DOHH2 (cell line): ENCODE measurements at regions not wholly inside any gene's neighbourhood (a gene's known extent, or its start where the extent isn't known, plus 50 kb on each side); places are given as distances from the start of the nearest gene placed in this dataset.
"Not testable (repeated sequence)": the region's sequence is repeated elsewhere in the genome, so short reads cannot be mapped to it uniquely, and the experiment has no call there.

ENCODE experiments used
- H3F3A ChIP-seq: fragments of 200-600 bp; sonication (generic), shearing (Covaris generic); 2 replicates; pipeline ENCODE4 v1.6.0; 2016; ENCODE audit warnings: antibody characterized with exemption, mild to moderate bottlenecking; ENCODE audit not compliant: control insufficient read depth, insufficient read depth
- H3K27ac ChIP-seq: fragments of 200-600 bp; sonication (generic); 2 replicates; pipeline ENCODE4 v1.5.1; 2014; ENCODE audit warnings: low read depth, mild to moderate bottlenecking, low read length, moderate library complexity
- H3K27me3 ChIP-seq: fragments of 200-600 bp; sonication (generic); 2 replicates; pipeline ENCODE4 v1.6.1; 2014; ENCODE audit warnings: mild to moderate bottlenecking, low read length, mixed read lengths; ENCODE audit not compliant: control insufficient read depth
- H3K36me3 ChIP-seq: fragments of 200-600 bp; sonication (generic); 2 replicates; pipeline ENCODE4 v1.6.1; 2014; ENCODE audit warnings: mild to moderate bottlenecking, low read length, moderate library complexity, mixed read lengths; ENCODE audit not compliant: control insufficient read depth
- H3K4me1 ChIP-seq: fragments of 200-600 bp; sonication (generic); 2 replicates; pipeline ENCODE4 v1.6.1; 2014; ENCODE audit warnings: mild to moderate bottlenecking, low read length, mixed read lengths; ENCODE audit not compliant: control insufficient read depth
- H3K4me2 ChIP-seq: fragments of 200-600 bp; sonication (generic); 2 replicates; pipeline ENCODE4 v1.6.0; 2014; ENCODE audit warnings: mild to moderate bottlenecking, low read length, moderate library complexity
- H3K4me3 ChIP-seq: fragments of 200-600 bp; sonication (generic); 2 replicates; pipeline ENCODE4 v1.5.1; 2014; ENCODE audit warnings: mild to moderate bottlenecking, low read length, mixed read lengths
- H3K79me2 ChIP-seq: fragments of 200-600 bp; sonication (generic); 2 replicates; pipeline ENCODE4 v1.6.1; 2014; ENCODE audit warnings: mild to moderate bottlenecking, low read length, mixed read lengths; ENCODE audit not compliant: control insufficient read depth
- H3K9me2 ChIP-seq: fragments of 200-600 bp; sonication (generic); replicated peaks from 2 replicates; pipeline ENCODE4 v1.6.1; 2014; ENCODE audit warnings: mild to moderate bottlenecking, low read length, mixed read lengths; ENCODE audit not compliant: control insufficient read depth
- H3K9me3 ChIP-seq: fragments of 200-600 bp; sonication (generic); 2 replicates; pipeline ENCODE4 v1.6.1; 2014; ENCODE audit warnings: antibody characterized with exemption, low read length, mixed read lengths; ENCODE audit not compliant: control insufficient read depth, insufficient read depth
- H4K20me1 ChIP-seq: fragments of 200-600 bp; sonication (generic); 2 replicates; pipeline ENCODE4 v1.6.0; 2014; ENCODE audit warnings: low read depth, mild to moderate bottlenecking, antibody characterized with exemption, low read length, moderate library complexity; ENCODE audit not compliant: control insufficient read depth, insufficient read depth
- EZH2phosphoT487 ChIP-seq: fragments of 200-600 bp; sonication (generic); IDR thresholded peaks from 2 replicates; pipeline ENCODE4 v1.6.1; 2017; ENCODE audit warnings: borderline replicate concordance, mild to moderate bottlenecking, antibody characterized with exemption, low read length, moderate library complexity, mixed read lengths
- TF ChIP-seq, protein P1 (sequence below): fragments of 200-600 bp; sonication (generic); IDR thresholded peaks from one replicate; pipeline ENCODE4 v1.5.1; 2014; ENCODE audit warnings: antibody characterized with exemption, mild to moderate bottlenecking, low read depth, low read length; ENCODE audit not compliant: poor library complexity, severe bottlenecking

DNA sequence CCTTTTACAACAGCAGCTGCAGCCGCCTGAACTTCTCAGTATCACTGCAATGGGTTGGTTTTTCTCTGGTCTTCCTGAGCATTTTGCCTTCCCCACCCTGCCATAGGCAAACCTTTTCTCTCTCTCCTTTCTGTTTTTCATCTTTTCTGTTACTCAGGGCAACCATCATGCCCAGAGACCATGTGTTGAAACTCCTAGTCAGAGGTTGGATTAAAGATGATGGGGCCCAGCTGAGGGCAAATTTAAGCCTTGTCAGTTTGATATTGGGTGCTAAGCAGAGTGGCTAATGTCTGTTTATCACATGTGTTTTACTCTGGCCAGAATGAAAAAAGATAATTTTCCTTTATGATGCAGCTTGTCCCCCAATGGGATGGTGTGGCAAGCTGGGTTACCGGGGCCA is 107.9 kb upstream of the PMCH start:
- Histone ChIP-seq H3K4me2 (no peak overlapping the region), H3K27me3 (no peaks in the 10 kb centered on the region), H3K79me2 (no peaks in the 10 kb centered on the region), H3K36me3 (no peaks in the 10 kb centered on the region), H3K4me1 (no peaks in the 10 kb centered on the region), H3K9me2 (no peaks in the 10 kb centered on the region), H4K20me1 (no peaks in the 10 kb centered on the region), H3K4me3 (no peak overlapping the region), H3F3A (no peaks in the 10 kb centered on the region), H3K27ac (no peak overlapping the region), H3K9me3 (no peaks in the 10 kb centered on the region)
- TF ChIP-seq, protein P1, sequence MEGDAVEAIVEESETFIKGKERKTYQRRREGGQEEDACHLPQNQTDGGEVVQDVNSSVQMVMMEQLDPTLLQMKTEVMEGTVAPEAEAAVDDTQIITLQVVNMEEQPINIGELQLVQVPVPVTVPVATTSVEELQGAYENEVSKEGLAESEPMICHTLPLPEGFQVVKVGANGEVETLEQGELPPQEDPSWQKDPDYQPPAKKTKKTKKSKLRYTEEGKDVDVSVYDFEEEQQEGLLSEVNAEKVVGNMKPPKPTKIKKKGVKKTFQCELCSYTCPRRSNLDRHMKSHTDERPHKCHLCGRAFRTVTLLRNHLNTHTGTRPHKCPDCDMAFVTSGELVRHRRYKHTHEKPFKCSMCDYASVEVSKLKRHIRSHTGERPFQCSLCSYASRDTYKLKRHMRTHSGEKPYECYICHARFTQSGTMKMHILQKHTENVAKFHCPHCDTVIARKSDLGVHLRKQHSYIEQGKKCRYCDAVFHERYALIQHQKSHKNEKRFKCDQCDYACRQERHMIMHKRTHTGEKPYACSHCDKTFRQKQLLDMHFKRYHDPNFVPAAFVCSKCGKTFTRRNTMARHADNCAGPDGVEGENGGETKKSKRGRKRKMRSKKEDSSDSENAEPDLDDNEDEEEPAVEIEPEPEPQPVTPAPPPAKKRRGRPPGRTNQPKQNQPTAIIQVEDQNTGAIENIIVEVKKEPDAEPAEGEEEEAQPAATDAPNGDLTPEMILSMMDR, result no peak

DNA sequence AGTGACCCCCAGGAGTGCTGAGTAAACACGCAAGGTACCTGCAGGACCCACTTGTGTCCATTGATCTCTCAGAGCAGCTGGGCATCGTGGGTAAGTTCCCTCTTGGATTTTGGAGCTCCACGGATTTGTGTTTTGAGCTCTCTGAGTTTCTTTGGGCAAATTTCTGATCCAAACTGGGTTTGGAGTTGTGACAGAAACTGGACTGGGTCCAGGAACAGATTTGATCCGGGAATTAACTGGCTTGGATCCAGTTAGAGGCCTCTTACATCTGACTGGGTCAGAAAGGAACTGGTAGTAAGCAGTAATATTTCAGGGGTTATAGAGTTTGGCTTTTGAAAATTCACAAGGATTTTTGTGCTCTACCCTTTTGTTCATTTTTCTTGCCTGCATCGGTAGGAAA is 107.0 kb upstream of the PMCH start:
- not testable (repeated sequence) for H3K27ac ChIP-seq, H3K9me3 ChIP-seq, H3K9me2 ChIP-seq, H3K4me3 ChIP-seq, H3F3A ChIP-seq, H3K4me1 ChIP-seq, H3K79me2 ChIP-seq, H4K20me1 ChIP-seq, H3K36me3 ChIP-seq, H3K27me3 ChIP-seq, H3K4me2 ChIP-seq

DNA sequence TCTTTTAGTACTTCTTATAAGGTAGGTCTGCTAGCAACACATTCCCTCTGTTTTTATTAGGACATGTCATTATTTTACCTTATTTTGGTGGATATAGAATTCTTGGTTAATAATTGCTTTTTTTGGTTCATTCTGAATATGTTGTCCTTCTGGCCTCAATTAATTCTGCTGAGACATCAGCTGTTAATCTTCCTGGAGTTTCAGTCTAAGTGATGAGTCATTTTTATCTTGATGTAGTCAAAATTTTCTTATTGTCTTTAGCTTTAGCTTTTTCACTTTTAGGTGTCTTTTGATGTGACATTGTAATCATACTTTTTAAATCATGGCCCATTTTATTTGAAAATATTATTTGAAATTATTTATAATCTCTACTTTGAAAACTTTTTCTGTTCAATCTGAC is 104.9 kb upstream of the PMCH start:
- no peaks in the 10 kb centered on the region for H3K79me2 ChIP-seq
- H3K4me2 ChIP-seq, result no peak overlapping the region
- no peaks in the 10 kb centered on the region for H3K36me3 ChIP-seq
- no peak overlapping the region for H3K27ac ChIP-seq
- no peak overlapping the region for H3K4me3 ChIP-seq
- no peaks in the 10 kb centered on the region for H4K20me1 ChIP-seq
- no peaks in the 10 kb centered on the region for H3K27me3 ChIP-seq
- no peaks in the 10 kb centered on the region for H3K9me2 ChIP-seq
- H3K9me3 ChIP-seq, result no peaks in the 10 kb centered on the region
- TF ChIP-seq, protein P1, result no peak
- TF ChIP-seq EZH2phosphoT487, result no peak
- H3F3A ChIP-seq, result no peaks in the 10 kb centered on the region
- H3K4me1 ChIP-seq, result no peaks in the 10 kb centered on the region

DNA sequence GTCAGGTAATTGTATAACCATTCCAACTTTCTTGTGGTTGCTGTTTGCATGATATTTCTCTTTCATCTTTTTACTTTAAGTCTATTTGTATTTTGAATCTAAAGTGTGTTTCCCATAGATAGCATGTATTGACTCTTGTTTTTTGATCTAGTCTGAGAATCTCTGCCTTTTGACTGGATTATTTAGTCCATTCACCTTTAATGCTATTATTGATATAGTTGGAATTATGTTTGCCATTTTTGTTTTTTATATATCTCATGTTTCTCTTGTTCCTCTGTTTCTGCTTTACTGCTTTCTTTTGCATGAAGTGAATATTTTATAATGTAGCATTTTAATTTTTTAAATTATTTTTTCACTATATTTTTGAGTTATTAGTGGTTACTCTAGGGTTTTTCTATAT is 103.9 kb upstream of the PMCH start:
- Histone ChIP-seq H3K4me3 (no peak overlapping the region), H3K27ac (no peak overlapping the region), H3K79me2 (no peaks in the 10 kb centered on the region), H3K9me2 (no peaks in the 10 kb centered on the region), H3K36me3 (no peaks in the 10 kb centered on the region), H3K4me1 (no peaks in the 10 kb centered on the region), H3K4me2 (no peak overlapping the region), H3F3A (no peaks in the 10 kb centered on the region), H4K20me1 (no peaks in the 10 kb centered on the region), H3K9me3 (no peaks in the 10 kb centered on the region), H3K27me3 (no peaks in the 10 kb centered on the region)
- TF ChIP-seq, protein P1, result no peak
- TF ChIP-seq EZH2phosphoT487, result no peak
